ENCODE measurements at regions not wholly inside any gene's neighbourhood (a gene's known extent, or its start where the extent isn't known, plus 50 kb on each side); places are given as distances from the start of the nearest gene placed in this dataset.

GRCh38 chr4:19074036-19074435 is 1052.5 kb upstream of the LCORL start:
- H3K23me2 ChIP-seq (ENCODE audit: insufficient read length, low read depth, low read length, poor library complexity, severe bottlenecking): no peaks in the 10 kb centered on the region
- no peaks in the 10 kb centered on the region for H3K79me2 ChIP-seq (ENCODE audit: insufficient read depth, low read length)
- no peak for DNase-seq
- no peaks in the 10 kb centered on the region for H3K4me1 Mint-ChIP-seq
- H3K4me2 ChIP-seq (ENCODE audit: insufficient read depth, insufficient read length, low read length): no peak overlapping the region
- TF ChIP-seq, protein P1, sequence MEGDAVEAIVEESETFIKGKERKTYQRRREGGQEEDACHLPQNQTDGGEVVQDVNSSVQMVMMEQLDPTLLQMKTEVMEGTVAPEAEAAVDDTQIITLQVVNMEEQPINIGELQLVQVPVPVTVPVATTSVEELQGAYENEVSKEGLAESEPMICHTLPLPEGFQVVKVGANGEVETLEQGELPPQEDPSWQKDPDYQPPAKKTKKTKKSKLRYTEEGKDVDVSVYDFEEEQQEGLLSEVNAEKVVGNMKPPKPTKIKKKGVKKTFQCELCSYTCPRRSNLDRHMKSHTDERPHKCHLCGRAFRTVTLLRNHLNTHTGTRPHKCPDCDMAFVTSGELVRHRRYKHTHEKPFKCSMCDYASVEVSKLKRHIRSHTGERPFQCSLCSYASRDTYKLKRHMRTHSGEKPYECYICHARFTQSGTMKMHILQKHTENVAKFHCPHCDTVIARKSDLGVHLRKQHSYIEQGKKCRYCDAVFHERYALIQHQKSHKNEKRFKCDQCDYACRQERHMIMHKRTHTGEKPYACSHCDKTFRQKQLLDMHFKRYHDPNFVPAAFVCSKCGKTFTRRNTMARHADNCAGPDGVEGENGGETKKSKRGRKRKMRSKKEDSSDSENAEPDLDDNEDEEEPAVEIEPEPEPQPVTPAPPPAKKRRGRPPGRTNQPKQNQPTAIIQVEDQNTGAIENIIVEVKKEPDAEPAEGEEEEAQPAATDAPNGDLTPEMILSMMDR (conservative IDR thresholded peaks at IDR 0.05): no peak
- no peak overlapping the region for H2AFZ ChIP-seq (ENCODE audit: low read length)
- no peak overlapping the region for H2AK5ac ChIP-seq (ENCODE audit: insufficient read length, low read length)
- H2BK12ac ChIP-seq (ENCODE audit: insufficient read length, low read depth, low read length): no peak overlapping the region
- no peak overlapping the region for H3T11ph ChIP-seq (ENCODE audit: low read length)
- H3K27ac Mint-ChIP-seq: no peak overlapping the region
- H3K4ac ChIP-seq (ENCODE audit: low read depth, low read length): no peak overlapping the region
- H3K9me3 ChIP-seq (ENCODE audit: control insufficient read depth, low read depth, low read length): no peaks in the 10 kb centered on the region
- no peaks in the 10 kb centered on the region for H4K20me1 ChIP-seq (ENCODE audit: control insufficient read depth, insufficient read depth, insufficient read length)
- no peak overlapping the region for H4K8ac ChIP-seq (replicated peaks; ENCODE audit: insufficient read length, low read depth, low read length)
- no peak overlapping the region for H3K14ac ChIP-seq (ENCODE audit: insufficient read depth, low read length)
- no peak overlapping the region for H3K23ac ChIP-seq (ENCODE audit: insufficient read length, low read depth, low read length)
- H3K9me3 Mint-ChIP-seq: no peaks in the 10 kb centered on the region
- no peak overlapping the region for H2BK15ac ChIP-seq (ENCODE audit: low read depth, low read length)
- no peak overlapping the region for H3K18ac ChIP-seq (ENCODE audit: insufficient read length, low read depth, low read length)
- no peak overlapping the region for H3K56ac ChIP-seq (ENCODE audit: insufficient read length, low read depth, low read length)
- no CpG with 5 or more reads among the region's 2 CpGs for WGBS (ENCODE audit: extremely low coverage, insufficient read length, low lambda C conversion rate)
- H3K4me1 ChIP-seq (ENCODE audit: insufficient read depth, low read length): no peaks in the 10 kb centered on the region
- no peak overlapping the region for H3K9ac ChIP-seq (ENCODE audit: extremely low read depth, insufficient read length, low read length)
- no peak overlapping the region for H2BK120ac ChIP-seq (ENCODE audit: low read depth, low read length, poor library complexity, severe bottlenecking)
- H2BK20ac ChIP-seq (ENCODE audit: low read depth, low read length, poor library complexity, severe bottlenecking): no peak overlapping the region
- no peak overlapping the region for H4K91ac ChIP-seq (ENCODE audit: insufficient read length, low read depth, low read length)
- H2BK5ac ChIP-seq (ENCODE audit: insufficient read length, low read length): no peak overlapping the region
- no peaks in the 10 kb centered on the region for H3K79me1 ChIP-seq (ENCODE audit: insufficient read depth, low read depth, low read length, poor library complexity, severe bottlenecking)
- H3K27me3 Mint-ChIP-seq (ENCODE audit: low read depth): no peaks in the 10 kb centered on the region
- H3K27ac ChIP-seq (ENCODE audit: insufficient read length, low read depth, low read length): no peak overlapping the region
- H3K36me3 Mint-ChIP-seq (ENCODE audit: insufficient read depth in 1 of 3, low read depth in 3 of 3): no peaks in the 10 kb centered on the region
- H3K4me3 Mint-ChIP-seq: no peak overlapping the region
- H4K5ac ChIP-seq (ENCODE audit: insufficient read length, low read depth, low read length): no peak overlapping the region
- H3K27me3 ChIP-seq (ENCODE audit: insufficient read depth, low read length): no peaks in the 10 kb centered on the region
